Bronchial epithelial cell (primary cell): ENCODE measurements at regions not wholly inside any gene's neighbourhood (a gene's known extent, or its start where the extent isn't known, plus 50 kb on each side); places are given as distances from the start of the nearest gene placed in this dataset.
"Not testable (repeated sequence)": the region's sequence is repeated elsewhere in the genome, so short reads cannot be mapped to it uniquely, and the experiment has no call there.

Source experiments
- DNase-seq: peaks from one replicate; pipeline ENCODE4 v3.0.0-alpha.2; 2010; ENCODE audit warnings: low read depth
- FAIRE-seq: peaks from 2 replicates; lab custom pipeline; 2011; peaks lifted over from hg19 to GRCh38; lab: Jason Lieb, UNC
- H3K27me3 ChIP-seq: 2 replicates; pipeline ENCODE4 v1.5.1; 2011; ENCODE audit warnings: low read length; ENCODE audit not compliant: control insufficient read depth, insufficient read depth
- H3K36me3 ChIP-seq: 2 replicates; pipeline ENCODE4 v1.5.1; 2011; ENCODE audit warnings: low read length; ENCODE audit not compliant: control insufficient read depth, insufficient read depth
- H3K4me3 ChIP-seq: 2 replicates; pipeline ENCODE4 v1.5.1; 2011; ENCODE audit warnings: mild to moderate bottlenecking, low read depth, low read length, control low read depth
- TF ChIP-seq, protein P1 (sequence below): IDR thresholded peaks from 2 replicates; pipeline ENCODE4 v1.5.1; 2011; ENCODE audit warnings: mild to moderate bottlenecking, moderate library complexity, low read length, control low read depth, inconsistent platforms; ENCODE audit not compliant: insufficient read depth, severe bottlenecking

DNA sequence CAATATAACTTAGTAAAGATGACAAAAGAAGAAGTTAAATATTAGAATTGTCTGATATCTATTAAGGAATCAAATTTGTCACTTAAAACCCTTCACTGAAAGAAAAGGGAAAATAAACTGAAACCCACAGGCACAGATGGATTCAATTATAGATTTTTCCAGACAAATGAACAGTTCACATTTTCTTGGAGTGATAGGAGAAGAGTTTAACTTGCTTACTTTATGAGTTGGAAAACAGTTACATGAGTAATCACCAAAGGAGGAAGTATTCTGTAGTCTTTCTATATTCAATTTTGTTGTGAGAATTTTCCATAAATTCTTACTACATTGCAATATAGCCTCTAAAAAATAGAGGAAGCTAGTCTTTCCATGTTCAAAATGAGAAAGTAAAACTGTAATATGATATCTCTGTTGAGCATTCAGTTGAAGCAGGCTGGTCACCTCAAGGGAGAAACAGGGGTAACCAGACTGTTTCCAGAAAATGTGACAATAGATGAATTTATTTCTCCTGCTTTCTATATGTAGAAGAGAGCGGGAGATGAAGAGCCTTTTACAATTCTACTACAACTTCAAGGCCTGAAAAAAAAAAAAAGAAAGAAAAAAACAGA lies 330.3 kb upstream of the EPHA5 start:
- no peak for FAIRE-seq
- no peaks in the 10 kb centered on the region for H3K27me3 ChIP-seq
- no peaks in the 10 kb centered on the region for H3K36me3 ChIP-seq
- TF ChIP-seq, protein P1, sequence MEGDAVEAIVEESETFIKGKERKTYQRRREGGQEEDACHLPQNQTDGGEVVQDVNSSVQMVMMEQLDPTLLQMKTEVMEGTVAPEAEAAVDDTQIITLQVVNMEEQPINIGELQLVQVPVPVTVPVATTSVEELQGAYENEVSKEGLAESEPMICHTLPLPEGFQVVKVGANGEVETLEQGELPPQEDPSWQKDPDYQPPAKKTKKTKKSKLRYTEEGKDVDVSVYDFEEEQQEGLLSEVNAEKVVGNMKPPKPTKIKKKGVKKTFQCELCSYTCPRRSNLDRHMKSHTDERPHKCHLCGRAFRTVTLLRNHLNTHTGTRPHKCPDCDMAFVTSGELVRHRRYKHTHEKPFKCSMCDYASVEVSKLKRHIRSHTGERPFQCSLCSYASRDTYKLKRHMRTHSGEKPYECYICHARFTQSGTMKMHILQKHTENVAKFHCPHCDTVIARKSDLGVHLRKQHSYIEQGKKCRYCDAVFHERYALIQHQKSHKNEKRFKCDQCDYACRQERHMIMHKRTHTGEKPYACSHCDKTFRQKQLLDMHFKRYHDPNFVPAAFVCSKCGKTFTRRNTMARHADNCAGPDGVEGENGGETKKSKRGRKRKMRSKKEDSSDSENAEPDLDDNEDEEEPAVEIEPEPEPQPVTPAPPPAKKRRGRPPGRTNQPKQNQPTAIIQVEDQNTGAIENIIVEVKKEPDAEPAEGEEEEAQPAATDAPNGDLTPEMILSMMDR: no peak
- no peak for DNase-seq
- H3K4me3 ChIP-seq: no peak overlapping the region

DNA sequence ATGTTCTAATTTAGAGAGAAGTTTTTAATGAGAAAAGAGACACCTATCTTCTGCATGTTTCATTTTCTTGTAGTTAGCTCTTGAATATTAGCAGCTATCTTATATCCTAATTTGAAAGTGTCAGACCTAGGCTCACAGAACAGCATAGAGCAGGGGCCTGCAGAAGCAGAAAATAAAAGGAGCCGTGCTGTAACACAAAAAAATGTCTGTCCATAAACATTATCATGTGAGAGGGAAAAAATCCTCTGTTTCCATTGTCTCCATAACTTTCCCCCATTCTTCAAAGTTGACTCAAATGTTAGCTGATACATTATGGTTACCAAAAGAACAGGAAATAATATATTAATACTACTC lies 329.2 kb upstream of the EPHA5 start:
- Histone ChIP-seq H3K36me3 (no peaks in the 10 kb centered on the region), H3K4me3 (no peak overlapping the region), H3K27me3 (no peaks in the 10 kb centered on the region)
- TF ChIP-seq, protein P1: no peak
- DNase-seq (no peak), FAIRE-seq (no peak)

DNA sequence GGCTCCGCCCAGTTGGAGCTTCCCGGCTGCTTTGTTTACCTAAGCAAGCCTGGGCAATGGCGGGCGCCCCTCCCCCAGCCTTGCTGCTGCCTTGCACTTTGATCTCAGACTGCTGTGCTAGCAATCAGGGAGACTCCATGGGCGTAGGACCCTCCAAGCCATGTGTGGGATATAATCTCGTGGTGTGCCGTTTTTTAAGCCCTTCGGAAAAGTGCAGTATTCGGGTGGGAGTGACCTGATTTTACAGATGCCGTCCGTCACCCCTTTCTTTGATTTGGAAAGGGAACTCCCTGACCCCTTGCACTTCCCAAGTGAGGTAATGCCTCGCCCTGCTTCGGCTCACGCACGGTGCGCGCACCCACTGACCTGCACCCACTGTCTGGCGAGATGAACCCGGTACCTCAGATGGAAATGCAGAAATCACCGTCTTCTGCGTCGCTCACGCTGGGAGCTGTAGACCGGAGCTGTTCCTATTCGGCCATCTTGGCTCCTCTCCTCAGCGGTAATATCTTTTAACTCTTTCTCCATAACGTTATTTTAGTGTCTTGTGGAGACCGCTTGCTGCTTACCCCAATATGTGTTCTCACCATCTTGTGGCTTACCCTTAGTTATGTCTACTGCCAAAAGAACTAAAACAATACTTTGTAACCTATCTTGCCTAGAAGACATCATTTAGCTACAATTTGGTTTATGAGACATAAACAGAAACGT lies 328.7 kb upstream of the EPHA5 start:
- FAIRE-seq: not testable (repeated sequence)

DNA sequence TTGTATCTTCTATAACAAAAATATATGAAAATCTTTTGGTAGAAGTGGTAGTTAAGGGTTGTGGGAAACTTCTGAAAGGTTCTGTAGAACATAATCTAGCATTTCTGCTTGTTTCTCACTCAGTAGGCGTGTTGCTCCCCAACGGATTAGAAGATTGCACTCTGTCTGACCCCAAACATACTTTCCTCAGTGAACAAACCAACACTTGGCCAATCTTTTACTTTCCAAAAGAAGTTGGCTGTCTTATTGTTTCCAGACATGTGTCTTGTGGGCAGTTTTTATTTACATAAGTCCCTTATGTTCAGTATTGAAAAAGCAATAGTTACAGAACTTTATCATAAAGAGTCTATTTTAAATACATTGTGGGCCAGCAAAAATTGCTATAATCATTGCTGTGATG lies 312.8 kb upstream of the EPHA5 start:
- TF ChIP-seq, protein P1: no peak
- no peaks in the 10 kb centered on the region for H3K27me3 ChIP-seq
- H3K4me3 ChIP-seq: no peak overlapping the region
- no peak for DNase-seq
- H3K36me3 ChIP-seq: no peaks in the 10 kb centered on the region
- FAIRE-seq: no peak

More for the DNA sequence above, 328.7 kb upstream of the EPHA5 start:
- H3K36me3 ChIP-seq, H3K4me3 ChIP-seq, H3K27me3 ChIP-seq, DNase-seq: not testable (repeated sequence)

DNA sequence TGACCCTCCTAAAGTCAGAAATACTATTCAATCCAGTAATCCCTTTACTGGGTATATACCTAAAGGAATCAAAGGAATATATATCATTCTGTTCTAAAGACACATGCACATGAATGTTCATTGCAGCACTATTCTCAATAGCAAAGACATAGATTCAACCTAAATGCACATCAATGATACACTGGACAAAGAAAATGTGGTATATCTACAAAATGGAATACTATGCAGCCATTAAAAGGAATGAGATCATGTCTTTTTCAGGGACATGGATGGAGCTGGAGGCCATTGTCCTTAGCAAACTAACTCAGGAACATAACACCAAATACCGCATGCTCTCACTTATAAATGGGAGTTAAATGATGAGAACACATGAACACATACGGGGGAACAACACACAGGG lies 306.0 kb upstream of the EPHA5 start:
- FAIRE-seq: no peak
- TF ChIP-seq, protein P1: no peak
- Histone ChIP-seq H3K27me3 (no peaks in the 10 kb centered on the region), H3K36me3 (no peaks in the 10 kb centered on the region), H3K4me3 (no peak overlapping the region)
- DNase-seq: no peak

DNA sequence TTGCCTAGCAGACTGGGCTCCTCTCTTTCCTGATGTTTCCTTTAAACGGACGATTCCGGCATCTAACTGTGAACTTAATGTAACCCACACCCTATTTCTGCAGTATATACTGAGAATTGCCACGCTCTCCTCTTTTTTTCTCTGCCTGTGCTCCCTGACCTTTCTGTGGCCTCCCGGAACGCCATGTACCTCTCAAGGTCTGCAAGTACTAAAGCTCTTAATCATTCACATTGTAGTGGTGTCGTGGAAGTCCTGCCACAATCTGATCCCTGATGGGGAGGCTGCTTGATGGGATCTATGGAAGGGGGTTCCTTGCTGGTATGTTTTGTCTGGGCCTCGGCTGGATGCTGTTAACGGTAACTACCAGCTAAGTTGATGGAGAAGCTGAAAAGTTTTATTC lies 302.9 kb upstream of the EPHA5 start:
- FAIRE-seq (no peak), DNase-seq (no peak)
- no peaks in the 10 kb centered on the region for H3K36me3 ChIP-seq
- H3K27me3 ChIP-seq: no peaks in the 10 kb centered on the region
- TF ChIP-seq, protein P1: no peak
- H3K4me3 ChIP-seq: no peak overlapping the region
